SK-N-SH (cell line): ENCODE measurements at regions not wholly inside any gene's neighbourhood (a gene's known extent, or its start where the extent isn't known, plus 50 kb on each side); places are given as distances from the start of the nearest gene placed in this dataset.
A peak's percentile ranks its signal among the peaks of the same experiment; 100 is the strongest.

Source experiments
- CTCF ChIA-PET: fragments of 300-600, 350-600 bp; formaldehyde crosslinking; extraction: SDS; loops from one replicate; lab custom pipeline; 2021; lab: Yijun Ruan, JAX
- POLR2A ChIA-PET: fragments of 350-600 bp; sonication (Branson Sonifier 250); formaldehyde crosslinking; extraction: SDS; loops from one replicate; lab custom pipeline; 2020; ENCODE audit warnings: antibody characterized with exemption, inconsistent platforms; lab: Yijun Ruan, JAX
- DNase-seq: peaks from one replicate; pipeline ENCODE4 v3.0.0; 2012
- H2AFZ ChIP-seq: fragments of 200-600 bp; sonication (generic); 2 replicates; pipeline ENCODE4 v1.8.1; 2016; ENCODE audit warnings: antibody characterized with exemption, mild to moderate bottlenecking, low read depth
- H3F3A ChIP-seq: fragments of 200-600 bp; sonication (generic); replicated peaks from 2 replicates; pipeline ENCODE3; 2016; ENCODE audit warnings: antibody characterized with exemption, mild to moderate bottlenecking; ENCODE audit not compliant: insufficient read depth
- H3K27ac ChIP-seq, 2 experiments: fragments of 200-500 bp in 1 of 2; fragments of 200-600 bp in 1 of 2; sonication (Bioruptor generic) in 1 of 2; sonication (generic), shearing (Covaris generic) in 1 of 2; 2 replicates each; pipeline versions ENCODE4 v1.5.1 to v1.6.1; 2014 to 2016; ENCODE audit warnings: low read depth in 2 of 2, inconsistent platforms in 1 of 2, low read length in 1 of 2, mild to moderate bottlenecking in 1 of 2, mixed read lengths in 1 of 2
- H3K27me3 ChIP-seq: fragments of 200-600 bp; sonication (generic), shearing (Covaris generic); 2 replicates; pipeline ENCODE4 v1.6.1; 2016; ENCODE audit warnings: mixed run types; ENCODE audit not compliant: insufficient read depth
- H3K36me3 ChIP-seq, 2 experiments: fragments of 200-500 bp in 1 of 2; fragments of 200-600 bp in 1 of 2; sonication (Bioruptor generic) in 1 of 2; sonication (generic) in 1 of 2; replicated peaks in 1 of 2; 2 replicates each; pipeline versions ENCODE3 to v1.5.1; 2014 to 2016; ENCODE audit warnings: low read length in 1 of 2, mild to moderate bottlenecking in 1 of 2; ENCODE audit not compliant: insufficient read depth in 2 of 2, control insufficient read depth in 1 of 2
- H3K4me1 ChIP-seq, 2 experiments: fragments of 200-500 bp in 1 of 2; fragments of 200-600 bp in 1 of 2; sonication (Bioruptor generic) in 1 of 2; sonication (generic), shearing (Covaris generic) in 1 of 2; 2 replicates each; pipeline versions ENCODE4 v1.5.1 to v1.6.1; 2014 to 2016; ENCODE audit warnings: low read depth in 1 of 2, low read length in 1 of 2, mixed run types in 1 of 2; ENCODE audit not compliant: insufficient read depth in 2 of 2, control insufficient read depth in 1 of 2
- H3K4me2 ChIP-seq: fragments of 200-600 bp; sonication (generic), shearing (Covaris generic); 2 replicates; pipeline ENCODE4 v1.6.1; 2017; ENCODE audit warnings: mixed run types
- H3K4me3 ChIP-seq, 2 experiments: fragments of 200-500 bp in 1 of 2; fragments of 200-600 bp in 1 of 2; sonication (Bioruptor generic) in 1 of 2; sonication (generic), shearing (Covaris generic) in 1 of 2; 2 replicates each; pipeline versions ENCODE4 v1.5.1 to v1.8.1; 2014 to 2016; ENCODE audit warnings: low read depth in 2 of 2, inconsistent platforms in 1 of 2, low read length in 1 of 2, mild to moderate bottlenecking in 1 of 2, mixed read lengths in 1 of 2, moderate library complexity in 1 of 2
- H3K79me2 ChIP-seq: fragments of 200-600 bp; sonication (generic); 2 replicates; pipeline ENCODE4 v1.8.1; 2017; ENCODE audit warnings: mild to moderate bottlenecking; ENCODE audit not compliant: insufficient read depth
- H3K9ac ChIP-seq: fragments of 200-600 bp; sonication (generic); 2 replicates; pipeline ENCODE4 v1.6.1; 2017; ENCODE audit warnings: mixed run types
- H3K9me2 ChIP-seq: fragments of 200-600 bp; sonication (generic); 2 replicates; pipeline ENCODE4 v1.6.1; 2017; ENCODE audit warnings: mixed run types
- H3K9me3 ChIP-seq: fragments of 200-600 bp; sonication (generic); 2 replicates; pipeline ENCODE4 v1.6.1; 2017; ENCODE audit warnings: mixed run types, mild to moderate bottlenecking, moderate library complexity
- H4K20me1 ChIP-seq: fragments of 200-600 bp; sonication (generic); 2 replicates; pipeline ENCODE4 v1.6.1; 2017; ENCODE audit warnings: mild to moderate bottlenecking, mixed run types; ENCODE audit not compliant: insufficient read depth
- CHD2 ChIP-seq: fragments of 150-350 bp; IDR thresholded peaks from 2 replicates; pipeline ENCODE4 v1.6.1; 2018; ENCODE audit warnings: low read length; ENCODE audit not compliant: partially characterized antibody
- ELF1 ChIP-seq: IDR thresholded peaks from 2 replicates; pipeline ENCODE4 v1.4.0; 2012
- EP300 ChIP-seq, 2 experiments: IDR thresholded peaks; 2 replicates each; pipeline versions ENCODE4 v1.4.0 to v1.6.1; 2012; ENCODE audit warnings: borderline replicate concordance in 1 of 2, low read depth in 1 of 2, low read length in 1 of 2
- GATA2 ChIP-seq: sonication (generic); formaldehyde crosslinking; IDR thresholded peaks from 2 replicates; pipeline ENCODE4 v1.5.0; 2020; ENCODE audit warnings: mild to moderate bottlenecking, missing genetic modification reagents
- IRF3 ChIP-seq: fragments of 150-350 bp; IDR thresholded peaks from 2 replicates; pipeline ENCODE4 v1.6.1; 2016; ENCODE audit warnings: mild to moderate bottlenecking, low read depth, low read length
- JUND ChIP-seq: IDR thresholded peaks from 2 replicates; pipeline ENCODE4 v1.4.0; 2012
- NFIC ChIP-seq: IDR thresholded peaks from 2 replicates; pipeline ENCODE4 v1.4.0; 2012; ENCODE audit warnings: borderline replicate concordance
- PBX3 ChIP-seq: IDR thresholded peaks from 2 replicates; pipeline ENCODE4; 2012
- POLR2AphosphoS5 ChIP-seq: IDR thresholded peaks from 2 replicates; pipeline ENCODE4 v1.6.1; 2012; ENCODE audit warnings: low read depth, low read length
- RAD21 ChIP-seq: IDR thresholded peaks from 2 replicates; pipeline ENCODE4 v1.6.1; 2012; ENCODE audit warnings: mild to moderate bottlenecking, low read length
- RCOR1 ChIP-seq: fragments of 150-350 bp; IDR thresholded peaks from 2 replicates; pipeline ENCODE4 v1.6.1; 2017; ENCODE audit warnings: antibody characterized with exemption, low read length
- REST ChIP-seq: IDR thresholded peaks from 2 replicates; pipeline ENCODE4 v1.6.1; 2012; ENCODE audit warnings: mild to moderate bottlenecking, low read depth, low read length, moderate library complexity
- RXRA ChIP-seq: IDR thresholded peaks from 2 replicates; pipeline ENCODE4 v1.4.0; 2012; ENCODE audit warnings: low read depth, mild to moderate bottlenecking, borderline replicate concordance
- SMC3 ChIP-seq: IDR thresholded peaks from 2 replicates; pipeline ENCODE4 v1.6.1; 2012; ENCODE audit warnings: low read depth, low read length, improper control_type of control experiment
- TAF1 ChIP-seq: IDR thresholded peaks from 2 replicates; pipeline ENCODE4 v1.6.1; 2012; ENCODE audit warnings: low read depth, mild to moderate bottlenecking, low read length, moderate library complexity, borderline replicate concordance
- TEAD4 ChIP-seq: IDR thresholded peaks from 2 replicates; pipeline ENCODE4 v1.4.0; 2012; ENCODE audit warnings: mild to moderate bottlenecking, borderline replicate concordance; ENCODE audit not compliant: insufficient read depth
- YY1 ChIP-seq: IDR thresholded peaks from 2 replicates; pipeline ENCODE4 v1.4.0; 2012; ENCODE audit warnings: low read depth, mild to moderate bottlenecking
- WGBS: methylation state at CpG from one replicate; pipeline ENCODE4 v1.1.6; 2017; ENCODE audit warnings: low lambda C conversion rate; 5-methylcytosine and 5-hydroxymethylcytosine counted together
- TF ChIP-seq, protein P1 (sequence below): fragments of 200-600 bp; sonication (generic); IDR thresholded peaks from 2 replicates; pipeline ENCODE4 v1.6.1; 2017; ENCODE audit warnings: antibody characterized with exemption, mild to moderate bottlenecking, moderate library complexity

- no peaks in the 10 kb centered on the region for H3K79me2 ChIP-seq
- H3K4me1 ChIP-seq: no peaks in the 10 kb centered on the region; a peak in 1 of 4 replicates
- ChIA-PET CTCF (no interaction called here), POLR2A (no interaction called here)
- H4K20me1 ChIP-seq: no peaks in the 10 kb centered on the region
- H3K4me3 ChIP-seq: no peak overlapping the region; a peak in 1 of 4 replicates
- H3K27ac ChIP-seq: no peak overlapping the region
- no peaks in the 10 kb centered on the region for H3F3A ChIP-seq
- WGBS: 44% methylated on average over 1 of the region's 1 CpG
- TF ChIP-seq, protein P1, sequence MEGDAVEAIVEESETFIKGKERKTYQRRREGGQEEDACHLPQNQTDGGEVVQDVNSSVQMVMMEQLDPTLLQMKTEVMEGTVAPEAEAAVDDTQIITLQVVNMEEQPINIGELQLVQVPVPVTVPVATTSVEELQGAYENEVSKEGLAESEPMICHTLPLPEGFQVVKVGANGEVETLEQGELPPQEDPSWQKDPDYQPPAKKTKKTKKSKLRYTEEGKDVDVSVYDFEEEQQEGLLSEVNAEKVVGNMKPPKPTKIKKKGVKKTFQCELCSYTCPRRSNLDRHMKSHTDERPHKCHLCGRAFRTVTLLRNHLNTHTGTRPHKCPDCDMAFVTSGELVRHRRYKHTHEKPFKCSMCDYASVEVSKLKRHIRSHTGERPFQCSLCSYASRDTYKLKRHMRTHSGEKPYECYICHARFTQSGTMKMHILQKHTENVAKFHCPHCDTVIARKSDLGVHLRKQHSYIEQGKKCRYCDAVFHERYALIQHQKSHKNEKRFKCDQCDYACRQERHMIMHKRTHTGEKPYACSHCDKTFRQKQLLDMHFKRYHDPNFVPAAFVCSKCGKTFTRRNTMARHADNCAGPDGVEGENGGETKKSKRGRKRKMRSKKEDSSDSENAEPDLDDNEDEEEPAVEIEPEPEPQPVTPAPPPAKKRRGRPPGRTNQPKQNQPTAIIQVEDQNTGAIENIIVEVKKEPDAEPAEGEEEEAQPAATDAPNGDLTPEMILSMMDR: peak; percentile 97
- no peak for TF ChIP-seq EP300 (IDR thresholded peaks at IDR 0.05; ENCODE audit: borderline replicate concordance in 1 of 2, low read depth in 1 of 2, low read length in 1 of 2)
- TF ChIP-seq RAD21: peak; percentile 96
- TF ChIP-seq SMC3: peak; percentile 71; the same call in 1 of the 2 replicates
- no peak overlapping the region for H3K9ac ChIP-seq
- no peaks in the 10 kb centered on the region for H3K9me2 ChIP-seq
- peaks cover 11 to 26% of the 10 kb centered on the region in 2 experiments for H3K36me3 ChIP-seq
- H3K4me2 ChIP-seq: no peak overlapping the region
- no peaks in the 10 kb centered on the region for H3K9me3 ChIP-seq
- DNase-seq: peak; percentile 54
- H3K27me3 ChIP-seq: no peaks in the 10 kb centered on the region
- no peak overlapping the region for H2AFZ ChIP-seq
Measured at GRCh38 chr13:73708393-73708985, 425.7 kb downstream of the KLF12 start.

- H3K9ac ChIP-seq: no peak overlapping the region
- no peaks in the 10 kb centered on the region for H3F3A ChIP-seq
- H3K27ac ChIP-seq: no peak overlapping the region
- H3K4me1 ChIP-seq: no peaks in the 10 kb centered on the region; a peak in 2 of 4 replicates
- H2AFZ ChIP-seq: no peak overlapping the region
- no peaks in the 10 kb centered on the region for H3K9me3 ChIP-seq
- H3K27me3 ChIP-seq: no peaks in the 10 kb centered on the region
- POLR2A ChIA-PET: no interaction called here
- H3K4me3 ChIP-seq: no peak overlapping the region
- no peak overlapping the region for H3K4me2 ChIP-seq
- no peaks in the 10 kb centered on the region for H4K20me1 ChIP-seq
- no peaks in the 10 kb centered on the region for H3K79me2 ChIP-seq
- no peak for DNase-seq
- peaks cover 4 to 16% of the 10 kb centered on the region in 2 experiments for H3K36me3 ChIP-seq
- CTCF ChIA-PET: no interaction called here
- WGBS: 95% methylated on average over 5 of the region's 5 CpGs
- no peaks in the 10 kb centered on the region for H3K9me2 ChIP-seq
- TF ChIP-seq IRF3: no peak
- TF ChIP-seq JUND: no peak
- TF ChIP-seq NFIC: no peak
- TF ChIP-seq TAF1: no peak
- TF ChIP-seq RCOR1: no peak
- TF ChIP-seq EP300 (IDR thresholded peaks at IDR 0.05; ENCODE audit: borderline replicate concordance in 1 of 2, low read depth in 1 of 2, low read length in 1 of 2): no peak
- TF ChIP-seq ELF1: no peak
- TF ChIP-seq GATA2 (CRISPR knock-in tag): no peak
- TF ChIP-seq TEAD4: no peak
- no peak for TF ChIP-seq SMC3
- TF ChIP-seq POLR2AphosphoS5: no peak
- TF ChIP-seq YY1: no peak
- TF ChIP-seq REST: no peak
- TF ChIP-seq, protein P1: no peak
- no peak for TF ChIP-seq CHD2
- no peak for TF ChIP-seq RXRA
- TF ChIP-seq PBX3: no peak
Measured at GRCh38 chr13:73704587-73704986, 429.6 kb downstream of the KLF12 start.
